K562 (cell line): ENCODE measurements at regions not wholly inside any gene's neighbourhood (a gene's known extent, or its start where the extent isn't known, plus 50 kb on each side); places are given as distances from the start of the nearest gene placed in this dataset.

ENCODE experiments used
- ATAC-seq: fragments of 200-7000 bp; cut with Tn5 transposase; 3 replicates; pipeline ENCODE4 v1.9.1; 2020; ENCODE audit warnings: moderate library complexity
- BruUV-seq: library from RNA; stranded (reverse); fragments of 400-500 nt; replicated peaks from 2 replicates; lab custom pipeline; 2021; lab: Mats Ljungman, UMichigan
- CTCF ChIA-PET: fragments of 300-600 bp; formaldehyde crosslinking; extraction: SDS; loops from one replicate; lab custom pipeline; 2021; ENCODE audit warnings: low intra/inter-chr PET ratio; lab: Yijun Ruan, JAX
- POLR2A ChIA-PET: fragments of 300-600, 350-650 bp; sonication (Branson Sonifier 250); formaldehyde crosslinking; extraction: SDS; loops from one replicate; lab custom pipeline; 2021; ENCODE audit warnings: antibody characterized with exemption, inconsistent platforms; lab: Yijun Ruan, JAX
- DNase-seq, 4 experiments: peaks; one replicate each; pipeline versions ENCODE4 v3.0.0 to v3.0.0-alpha.2; 2011 to 2018; ENCODE audit warnings: low spot score in 3 of 4, mixed read lengths in 3 of 4; ENCODE audit errors: extremely low read depth in 1 of 4
- FAIRE-seq: peaks from 2 replicates; lab custom pipeline; 2011; peaks lifted over from hg19 to GRCh38; lab: Jason Lieb, UNC
- H2AFZ ChIP-seq: 2 replicates; pipeline ENCODE4 v1.6.0; 2011; ENCODE audit warnings: low read depth, low read length, control low read depth, inconsistent platforms
- H3K27ac ChIP-seq: fragments of 200-600 bp; 3 replicates; pipeline ENCODE4 v1.8.0; 2011; ENCODE audit warnings: low read depth, mild to moderate bottlenecking, control low read depth, inconsistent platforms, low read length, moderate library complexity, mixed read lengths; ENCODE audit errors: extremely low read depth
- H3K27me3 ChIP-seq, 2 experiments: fragments of 300-600 bp in 1 of 2; 2 replicates in 1 of 2; 3 replicates in 1 of 2; pipeline versions ENCODE4 v1.6.0 to v1.8.0; 2011; ENCODE audit warnings: inconsistent platforms in 2 of 2, low read length in 2 of 2, mild to moderate bottlenecking in 1 of 2, mixed read lengths in 1 of 2, moderate library complexity in 1 of 2; ENCODE audit not compliant: control insufficient read depth in 2 of 2, insufficient read depth in 2 of 2
- H3K36me3 ChIP-seq: fragments of 300-600 bp; 3 replicates; pipeline ENCODE4 v1.8.0; 2011; ENCODE audit warnings: mild to moderate bottlenecking, low read length, inconsistent platforms; ENCODE audit not compliant: control insufficient read depth, insufficient read depth
- H3K4me1 ChIP-seq, 2 experiments: fragments of 200-600 bp in 1 of 2; replicated peaks in 1 of 2; 2 replicates in 1 of 2; 3 replicates in 1 of 2; pipeline versions ENCODE4 v1.5.1 to v1.8.0; 2011; ENCODE audit warnings: inconsistent platforms in 2 of 2, low read length in 2 of 2, mild to moderate bottlenecking in 1 of 2, mixed read lengths in 1 of 2, moderate library complexity in 1 of 2; ENCODE audit not compliant: control insufficient read depth in 2 of 2, insufficient read depth in 2 of 2
- H3K4me2 ChIP-seq: 2 replicates; pipeline ENCODE4 v1.6.1; 2011; ENCODE audit warnings: low read length, control low read depth, inconsistent platforms, mixed read lengths; ENCODE audit not compliant: insufficient read depth
- H3K4me3 ChIP-seq: fragments of 200-600 bp; sonication (generic), shearing (Covaris generic); 2 replicates; pipeline ENCODE4 v1.5.1; 2016; ENCODE audit warnings: control low read depth, inconsistent platforms
- H3K79me2 ChIP-seq: fragments of 200-600 bp; 3 replicates; pipeline ENCODE4 v1.8.0; 2011; ENCODE audit warnings: low read length, inconsistent platforms; ENCODE audit not compliant: control insufficient read depth, insufficient read depth
- H3K9ac ChIP-seq, 2 experiments: 2 replicates each; pipeline versions ENCODE4 v1.6.0 to v1.6.1; 2011; ENCODE audit warnings: low read depth in 2 of 2, low read length in 2 of 2, control low read depth in 1 of 2, inconsistent platforms in 1 of 2, mild to moderate bottlenecking in 1 of 2, mixed read lengths in 1 of 2; ENCODE audit not compliant: insufficient read depth in 1 of 2
- H3K9me1 ChIP-seq: one replicate; pipeline ENCODE4 v1.6.0; 2011; ENCODE audit warnings: inconsistent platforms, mild to moderate bottlenecking, low read length, moderate library complexity; ENCODE audit not compliant: control insufficient read depth, insufficient read depth
- H3K9me3 ChIP-seq: replicated peaks from 2 replicates; pipeline ENCODE4 v1.5.1; 2011; ENCODE audit warnings: low read depth, low read length, inconsistent platforms; ENCODE audit not compliant: control insufficient read depth, insufficient read depth
- H4K20me1 ChIP-seq: replicated peaks from 2 replicates; pipeline ENCODE4 v1.6.1; 2011; ENCODE audit warnings: low read length, inconsistent platforms, mixed read lengths; ENCODE audit not compliant: control insufficient read depth, insufficient read depth
- ASH1L ChIP-seq: fragments of 450-650 bp; IDR thresholded peaks from 2 replicates; pipeline ENCODE4 v1.6.1; 2018; ENCODE audit warnings: borderline replicate concordance, mild to moderate bottlenecking, low read depth; ENCODE audit not compliant: partially characterized antibody
- CCNT2 ChIP-seq: IDR thresholded peaks from 2 replicates; pipeline ENCODE4 v1.6.1; 2011; ENCODE audit warnings: borderline replicate concordance, low read depth, mild to moderate bottlenecking, moderate library complexity, mixed read lengths, low read length; ENCODE audit not compliant: insufficient read length; ENCODE audit errors: extremely low read depth
- E4F1 ChIP-seq: fragments of 250-450 bp; sonication (Bioruptor Pico); IDR thresholded peaks from 2 replicates; pipeline ENCODE4 v1.5.0; 2021; ENCODE audit warnings: mild to moderate bottlenecking, borderline replicate concordance
- FOXP1 ChIP-seq: sonication (generic); formaldehyde crosslinking; IDR thresholded peaks from 2 replicates; pipeline ENCODE4 v1.8.0; 2022; ENCODE audit warnings: mild to moderate bottlenecking, missing genetic modification reagents
- HDGF ChIP-seq: fragments of 450-650 bp; IDR thresholded peaks from 2 replicates; pipeline ENCODE4 v1.6.1; 2016
- RBM17 ChIP-seq: fragments of 200-400 bp; formaldehyde crosslinking; IDR thresholded peaks from 2 replicates; pipeline ENCODE4 v1.6.1; 2017; ENCODE audit warnings: low read depth, mild to moderate bottlenecking, low read length, borderline replicate concordance
- RBM22 ChIP-seq: fragments of 200-400 bp; formaldehyde crosslinking; IDR thresholded peaks from 2 replicates; pipeline ENCODE4 v1.6.1; 2018; ENCODE audit warnings: low read length, low read depth; ENCODE audit not compliant: poor library complexity, severe bottlenecking
- TFE3 ChIP-seq: fragments of 450-650 bp; formaldehyde crosslinking; IDR thresholded peaks from 2 replicates; pipeline ENCODE4 v1.4.0; 2020; ENCODE audit warnings: mild to moderate bottlenecking, mixed read lengths
- ZBTB17 ChIP-seq: fragments of 450-650 bp; formaldehyde crosslinking; IDR thresholded peaks from 2 replicates; pipeline ENCODE4 v1.4.0; 2020; ENCODE audit warnings: mild to moderate bottlenecking
- ZNF212 ChIP-seq: fragments of 450-650 bp; formaldehyde crosslinking; IDR thresholded peaks from 2 replicates; pipeline ENCODE4 v1.4.0; 2020; ENCODE audit warnings: mild to moderate bottlenecking
- ZNF592 ChIP-seq: fragments of 450-650 bp; IDR thresholded peaks from 2 replicates; pipeline ENCODE4 v1.6.1; 2017; ENCODE audit warnings: antibody characterized with exemption, mild to moderate bottlenecking
- ZSCAN32 ChIP-seq: fragments of 450-650 bp; formaldehyde crosslinking; IDR thresholded peaks from 2 replicates; pipeline ENCODE4 v1.4.0; 2020; ENCODE audit warnings: mild to moderate bottlenecking, moderate library complexity
- WGBS: fragments of 100-300 bp; shearing (Covaris generic); methylation state at CpG from one replicate; pipeline ENCODE4 v1.1.6; 2016; ENCODE audit warnings: low coverage, mixed read lengths; ENCODE audit not compliant: insufficient coverage; ENCODE audit errors: missing lambda C conversion rate; 5-methylcytosine and 5-hydroxymethylcytosine counted together
- in situ Hi-C: fragments of 300-500 bp; cut with MboI; formaldehyde crosslinking; loops from 4 replicates; pipeline ENCODE4 v1.15.0; 2018; ENCODE audit warnings: inconsistent platforms, mixed read lengths
- intact Hi-C: fragments of 100-400 bp; cut with micrococcal nuclease; formaldehyde crosslinking; loops from 2 replicates; pipeline ENCODE4 v1.14.2; 2022
- TF ChIP-seq, protein P1 (sequence below): IDR thresholded peaks from 2 replicates; pipeline ENCODE4 v1.6.1; 2014; ENCODE audit warnings: antibody characterized with exemption

- H3K79me2 ChIP-seq: peaks cover 19% of the 10 kb centered on the region; the same call in 1 of the 3 replicates
- FAIRE-seq (no peak), ATAC-seq (no peak), DNase-seq (no peak)
- no peak overlapping the region for H2AFZ ChIP-seq
- H3K4me3 ChIP-seq: no peak overlapping the region
- intact Hi-C loops (no loop called here), in situ Hi-C loops (no loop called here)
- TF ChIP-seq HDGF (no peak), ASH1L (no peak), CCNT2 (no peak), ZBTB17 (no peak), FOXP1 (CRISPR knock-in tag) (no peak), TFE3 (CRISPR knock-in tag) (no peak), RBM22 (no peak), ZNF592 (no peak), E4F1 (CRISPR knock-in tag) (no peak), ZNF212 (no peak), ZSCAN32 (CRISPR knock-in tag) (no peak), RBM17 (no peak)
- TF ChIP-seq, protein P1, sequence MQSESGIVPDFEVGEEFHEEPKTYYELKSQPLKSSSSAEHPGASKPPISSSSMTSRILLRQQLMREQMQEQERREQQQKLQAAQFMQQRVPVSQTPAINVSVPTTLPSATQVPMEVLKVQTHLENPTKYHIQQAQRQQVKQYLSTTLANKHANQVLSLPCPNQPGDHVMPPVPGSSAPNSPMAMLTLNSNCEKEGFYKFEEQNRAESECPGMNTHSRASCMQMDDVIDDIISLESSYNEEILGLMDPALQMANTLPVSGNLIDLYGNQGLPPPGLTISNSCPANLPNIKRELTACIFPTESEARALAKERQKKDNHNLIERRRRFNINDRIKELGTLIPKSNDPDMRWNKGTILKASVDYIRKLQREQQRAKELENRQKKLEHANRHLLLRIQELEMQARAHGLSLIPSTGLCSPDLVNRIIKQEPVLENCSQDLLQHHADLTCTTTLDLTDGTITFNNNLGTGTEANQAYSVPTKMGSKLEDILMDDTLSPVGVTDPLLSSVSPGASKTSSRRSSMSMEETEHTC: no peak
- 0 out of 5 replicates have a peak, but pooled peaks cover 0 to 3% of the 10 kb centered on the region in 2 experiments for H3K4me1 ChIP-seq
- WGBS: 14% methylated on average over 2 of the region's 2 CpGs
- H3K9ac ChIP-seq: no peak overlapping the region
- no peaks in the 10 kb centered on the region for H3K9me3 ChIP-seq
- H3K27me3 ChIP-seq: no peaks in the 10 kb centered on the region
- BruUV-seq: no TSS peak
- ChIA-PET CTCF (no interaction called here), POLR2A (interaction anchor here (1.1 kb wide), 1 partner anchor 9 kb away, joined by 3 read pairs; no protein-coding TSS in a partner anchor)
- H3K4me2 ChIP-seq: no peak overlapping the region
- no peaks in the 10 kb centered on the region for H3K9me1 ChIP-seq
- no peaks in the 10 kb centered on the region for H4K20me1 ChIP-seq
- peaks cover 14% of the 10 kb centered on the region; the same call in 1 of the 3 replicates for H3K36me3 ChIP-seq
- no peak overlapping the region for H3K27ac ChIP-seq
These were observed 183.0 kb downstream of the SAMD5 start for GRCh38 chr6:147691446-147691845.
